ENCODE measurements at regions not wholly inside any gene's neighbourhood (a gene's known extent, or its start where the extent isn't known, plus 50 kb on each side); places are given as distances from the start of the nearest gene placed in this dataset.
A peak's percentile ranks its signal among the peaks of the same experiment; 100 is the strongest.

GRCh38 chr13:65155861-65156260, 2074.3 kb downstream of the PCDH9 start:
- Histone ChIP-seq H3K9me2 (replicated peaks; ENCODE audit: low read depth, low read length) (no peaks in the 10 kb centered on the region), H3K9ac (ENCODE audit: low read depth, low read length, poor library complexity, severe bottlenecking) (no peak overlapping the region), H3K4me3 (ENCODE audit: low read length, poor library complexity, severe bottlenecking) (no peak overlapping the region), H2AFZ (ENCODE audit: low read length) (no peak overlapping the region), H3K79me2 (ENCODE audit: insufficient read depth, low read length) (no peaks in the 10 kb centered on the region), H3F3A (ENCODE audit: low read depth) (0 out of 2 replicates have a peak, but pooled peaks cover 3% of the 10 kb centered on the region), H3K36me3 (ENCODE audit: insufficient read depth, low read length) (no peaks in the 10 kb centered on the region), H3K9me3 (ENCODE audit: insufficient read depth, low read depth, low read length) (no peaks in the 10 kb centered on the region), H3K27me3 (ENCODE audit: insufficient read depth, low read length, poor library complexity, severe bottlenecking) (no peaks in the 10 kb centered on the region), H4K20me1 (ENCODE audit: insufficient read depth, low read length, poor library complexity, severe bottlenecking) (no peaks in the 10 kb centered on the region), H3K4me2 (ENCODE audit: low read depth, low read length, poor library complexity, severe bottlenecking) (no peak overlapping the region), H3K4me1 (ENCODE audit: insufficient read depth, low read length, poor library complexity, severe bottlenecking) (peaks cover 28% of the 10 kb centered on the region)
- TF ChIP-seq CTCF (conservative IDR thresholded peaks at IDR 0.05; ENCODE audit: low read length) (no peak), EZH2phosphoT487 (IDR thresholded peaks at IDR 0.05; ENCODE audit: borderline replicate concordance) (no peak)

- no peak overlapping the region for H3K9ac ChIP-seq (ENCODE audit: low read depth, low read length, poor library complexity, severe bottlenecking)
These were observed 2075.3 kb downstream of the PCDH9 start for GRCh38 chr13:65154661-65155447.

GRCh38 chr13:65149687-65150086, 2080.4 kb downstream of the PCDH9 start:
- Histone ChIP-seq H3K27me3 (ENCODE audit: insufficient read depth, low read length, poor library complexity, severe bottlenecking) (no peaks in the 10 kb centered on the region), H3K36me3 (ENCODE audit: insufficient read depth, low read length) (no peaks in the 10 kb centered on the region), H4K20me1 (ENCODE audit: insufficient read depth, low read length, poor library complexity, severe bottlenecking) (no peaks in the 10 kb centered on the region), H3F3A (ENCODE audit: low read depth) (no peaks in the 10 kb centered on the region), H3K9ac (ENCODE audit: low read depth, low read length, poor library complexity, severe bottlenecking) (no peak overlapping the region), H3K4me2 (ENCODE audit: low read depth, low read length, poor library complexity, severe bottlenecking) (no peak overlapping the region), H3K79me2 (ENCODE audit: insufficient read depth, low read length) (no peaks in the 10 kb centered on the region), H3K4me1 (ENCODE audit: insufficient read depth, low read length, poor library complexity, severe bottlenecking) (peaks cover 14% of the 10 kb centered on the region), H2AFZ (ENCODE audit: low read length) (no peak overlapping the region), H3K4me3 (ENCODE audit: low read length, poor library complexity, severe bottlenecking) (no peak overlapping the region), H3K9me2 (replicated peaks; ENCODE audit: low read depth, low read length) (no peaks in the 10 kb centered on the region), H3K9me3 (ENCODE audit: insufficient read depth, low read depth, low read length) (no peaks in the 10 kb centered on the region)
- no peak for TF ChIP-seq CTCF (conservative IDR thresholded peaks at IDR 0.05; ENCODE audit: low read length)
- TF ChIP-seq EZH2phosphoT487 (IDR thresholded peaks at IDR 0.05; ENCODE audit: borderline replicate concordance), result no peak

More at GRCh38 chr13:65154661-65155447, 2075.3 kb downstream of the PCDH9 start:
- TF ChIP-seq CTCF (conservative IDR thresholded peaks at IDR 0.05; ENCODE audit: low read length) (no peak), EZH2phosphoT487 (IDR thresholded peaks at IDR 0.05; ENCODE audit: borderline replicate concordance) (no peak)
- H3K36me3 ChIP-seq (ENCODE audit: insufficient read depth, low read length), result no peaks in the 10 kb centered on the region
- H3K79me2 ChIP-seq (ENCODE audit: insufficient read depth, low read length), result no peaks in the 10 kb centered on the region
- H3K4me3 ChIP-seq (ENCODE audit: low read length, poor library complexity, severe bottlenecking), result no peak overlapping the region
- 0 out of 2 replicates have a peak, but pooled peaks cover 3% of the 10 kb centered on the region for H3F3A ChIP-seq (ENCODE audit: low read depth)
- no peaks in the 10 kb centered on the region for H3K27me3 ChIP-seq (ENCODE audit: insufficient read depth, low read length, poor library complexity, severe bottlenecking)
- H2AFZ ChIP-seq (ENCODE audit: low read length), result peak overlapping the region; percentile 57; the same call in 1 of the 2 replicates
- no peak overlapping the region for H3K4me2 ChIP-seq (ENCODE audit: low read depth, low read length, poor library complexity, severe bottlenecking)
- no peaks in the 10 kb centered on the region for H3K9me2 ChIP-seq (replicated peaks; ENCODE audit: low read depth, low read length)
- peaks cover 28% of the 10 kb centered on the region for H3K4me1 ChIP-seq (ENCODE audit: insufficient read depth, low read length, poor library complexity, severe bottlenecking)
- H4K20me1 ChIP-seq (ENCODE audit: insufficient read depth, low read length, poor library complexity, severe bottlenecking), result no peaks in the 10 kb centered on the region
- H3K9me3 ChIP-seq (ENCODE audit: insufficient read depth, low read depth, low read length), result no peaks in the 10 kb centered on the region

Data from Loucy (cell line).